C4-2B (cell line): ENCODE measurements at regions not wholly inside any gene's neighbourhood (a gene's known extent, or its start where the extent isn't known, plus 50 kb on each side); places are given as distances from the start of the nearest gene placed in this dataset.
A peak's percentile ranks its signal among the peaks of the same experiment; 100 is the strongest.
"Not testable (repeated sequence)": the region's sequence is repeated elsewhere in the genome, so short reads cannot be mapped to it uniquely, and the experiment has no call there.

Experiments used
- H3K27ac ChIP-seq: fragments of 450-650 bp; 2 replicates; pipeline ENCODE4 v1.5.1; 2017
- ZFX ChIP-seq: fragments of 450-650 bp; IDR thresholded peaks from 2 replicates; pipeline ENCODE4 v1.6.1; 2017
- TF ChIP-seq, protein P1 (sequence below): fragments of 450-650 bp; conservative IDR thresholded peaks from 2 replicates; pipeline ENCODE4 v1.5.1; 2017; ENCODE audit warnings: mild to moderate bottlenecking

DNA sequence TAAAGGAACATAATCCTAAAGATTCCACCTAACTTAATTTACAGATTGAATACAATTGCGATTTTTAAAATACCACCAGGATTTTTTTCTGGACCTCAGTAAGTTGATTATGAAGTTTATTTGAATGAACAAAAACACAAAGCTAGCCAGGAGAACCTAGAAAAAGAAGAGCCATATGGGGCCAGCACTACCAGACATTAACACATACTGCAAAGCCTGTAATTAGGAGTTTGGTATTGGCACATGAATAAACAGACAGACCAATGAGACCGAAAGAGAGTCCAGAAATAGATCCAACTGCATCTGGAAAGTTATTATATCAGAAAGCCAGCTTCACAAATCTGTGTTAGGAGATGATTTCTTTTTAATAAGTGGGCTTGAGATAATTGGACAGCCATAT lies 105.5 kb upstream of the CHST15 start:
- H3K27ac ChIP-seq = no peak overlapping the region
- no peak for TF ChIP-seq ZFX
- TF ChIP-seq, protein P1, sequence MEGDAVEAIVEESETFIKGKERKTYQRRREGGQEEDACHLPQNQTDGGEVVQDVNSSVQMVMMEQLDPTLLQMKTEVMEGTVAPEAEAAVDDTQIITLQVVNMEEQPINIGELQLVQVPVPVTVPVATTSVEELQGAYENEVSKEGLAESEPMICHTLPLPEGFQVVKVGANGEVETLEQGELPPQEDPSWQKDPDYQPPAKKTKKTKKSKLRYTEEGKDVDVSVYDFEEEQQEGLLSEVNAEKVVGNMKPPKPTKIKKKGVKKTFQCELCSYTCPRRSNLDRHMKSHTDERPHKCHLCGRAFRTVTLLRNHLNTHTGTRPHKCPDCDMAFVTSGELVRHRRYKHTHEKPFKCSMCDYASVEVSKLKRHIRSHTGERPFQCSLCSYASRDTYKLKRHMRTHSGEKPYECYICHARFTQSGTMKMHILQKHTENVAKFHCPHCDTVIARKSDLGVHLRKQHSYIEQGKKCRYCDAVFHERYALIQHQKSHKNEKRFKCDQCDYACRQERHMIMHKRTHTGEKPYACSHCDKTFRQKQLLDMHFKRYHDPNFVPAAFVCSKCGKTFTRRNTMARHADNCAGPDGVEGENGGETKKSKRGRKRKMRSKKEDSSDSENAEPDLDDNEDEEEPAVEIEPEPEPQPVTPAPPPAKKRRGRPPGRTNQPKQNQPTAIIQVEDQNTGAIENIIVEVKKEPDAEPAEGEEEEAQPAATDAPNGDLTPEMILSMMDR = no peak

DNA sequence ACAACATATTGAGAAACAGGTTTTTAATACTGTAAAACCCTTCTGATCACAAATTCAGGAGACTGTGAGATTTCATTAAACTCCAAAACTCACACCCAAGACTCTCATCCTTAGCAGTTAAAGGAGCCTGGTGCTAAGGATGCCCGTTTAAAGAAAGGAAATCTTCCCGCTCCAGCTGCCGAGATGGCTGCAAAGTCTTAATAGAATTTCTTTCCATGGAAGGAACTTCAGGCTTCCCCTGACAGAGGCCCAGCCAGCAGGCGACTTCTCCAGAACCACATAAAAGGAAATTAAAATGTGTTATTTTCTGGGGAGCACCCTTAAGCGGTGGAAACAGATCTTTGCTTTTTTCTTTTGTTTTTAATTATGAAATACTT lies 104.7 kb upstream of the CHST15 start:
- TF ChIP-seq, protein P1 = no peak
- no peak for TF ChIP-seq ZFX

DNA sequence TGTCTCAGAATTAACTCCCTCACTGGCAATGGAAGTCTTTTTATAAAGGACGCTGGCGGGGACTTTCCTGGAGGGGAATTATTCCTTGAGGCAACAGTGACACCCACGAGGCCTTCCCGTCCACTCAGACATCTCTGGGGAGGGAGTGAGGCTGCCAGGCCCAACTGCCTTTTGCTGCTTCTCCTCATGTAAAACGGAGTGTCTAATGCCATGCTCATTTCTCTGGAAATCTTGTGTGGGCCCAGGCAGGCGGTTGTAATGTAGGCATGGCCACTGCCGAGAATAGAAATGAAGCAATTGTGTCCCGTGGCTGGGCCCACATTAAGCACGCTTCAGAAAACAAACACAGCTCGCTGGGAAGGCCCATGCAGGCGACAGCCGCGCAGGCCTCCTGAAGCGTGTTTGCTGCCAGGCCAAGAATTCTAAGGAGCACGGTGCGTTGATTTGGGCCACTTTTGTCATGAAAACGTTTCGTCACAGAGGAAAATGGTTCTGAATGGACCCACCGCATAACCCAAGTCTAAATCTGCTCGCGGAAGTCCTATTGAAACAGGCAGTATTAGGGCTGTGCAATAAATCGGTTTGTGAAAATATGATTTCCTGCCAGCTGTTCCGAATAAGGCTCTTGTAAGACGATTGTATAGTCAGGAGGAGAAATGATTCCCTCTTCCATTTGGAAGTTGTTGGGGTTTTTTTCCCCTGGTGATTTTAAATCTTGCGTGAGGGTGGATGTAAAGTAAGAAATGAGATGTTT lies 104.2 kb upstream of the CHST15 start:
- TF ChIP-seq, protein P1 = no peak
- no peak for TF ChIP-seq ZFX

More for the DNA sequence above, 104.7 kb upstream of the CHST15 start:
- H3K27ac ChIP-seq = no peak overlapping the region

DNA sequence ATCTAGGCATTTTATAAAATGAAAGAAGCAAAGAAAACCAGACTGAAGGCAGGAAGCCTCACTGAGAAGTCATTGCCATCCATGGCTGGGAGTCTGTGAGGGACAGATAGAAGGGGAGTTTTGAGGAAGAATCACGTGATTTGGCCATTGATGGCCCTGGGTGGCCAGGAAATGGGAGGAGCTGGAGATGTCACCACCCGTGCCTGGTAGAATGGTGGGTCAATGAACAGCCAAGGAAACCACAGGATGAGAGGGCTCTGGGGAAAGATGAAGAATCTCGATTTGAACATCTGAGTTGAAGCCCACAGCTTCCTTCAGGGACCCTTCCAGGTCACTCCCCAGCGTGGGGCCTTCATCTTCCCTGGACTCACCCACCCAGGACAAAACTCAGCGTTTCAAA lies 103.3 kb upstream of the CHST15 start:
- no peak for TF ChIP-seq ZFX
- TF ChIP-seq, protein P1 = no peak
- H3K27ac ChIP-seq = no peak overlapping the region

More for the DNA sequence above, 104.2 kb upstream of the CHST15 start:
- H3K27ac ChIP-seq = no peak overlapping the region

DNA sequence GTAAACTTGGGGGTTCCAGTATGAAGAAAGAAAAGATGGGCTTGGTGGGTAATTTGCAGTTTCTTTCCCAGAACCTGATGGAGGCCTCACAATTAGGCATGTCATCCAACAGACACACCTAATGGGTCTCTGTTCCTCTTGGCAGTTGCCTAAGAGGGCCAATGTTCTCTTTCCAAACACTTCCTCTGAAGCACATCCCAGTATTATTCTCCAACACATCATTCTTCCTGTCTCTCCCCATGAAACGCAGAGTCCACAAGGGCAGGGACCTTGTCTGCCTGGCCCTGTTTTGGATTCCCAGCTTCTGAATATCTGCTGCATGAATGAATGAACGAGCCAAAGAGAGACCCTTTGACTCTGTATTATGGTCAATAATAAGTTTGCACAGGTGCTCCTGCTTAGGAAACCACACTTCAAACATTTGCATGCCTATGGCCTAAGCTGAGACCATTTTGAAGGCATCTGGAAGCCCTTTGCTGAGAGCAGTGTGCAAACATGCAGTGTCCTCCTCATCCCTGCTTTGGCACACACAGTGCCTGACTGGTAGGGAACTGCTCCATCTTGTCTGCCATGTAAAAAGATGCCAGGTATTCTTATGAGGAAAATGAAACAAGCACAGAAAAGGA lies 100.9 kb upstream of the CHST15 start:
- no peak overlapping the region for H3K27ac ChIP-seq
- no peak for TF ChIP-seq ZFX
- TF ChIP-seq, protein P1 = no peak

DNA sequence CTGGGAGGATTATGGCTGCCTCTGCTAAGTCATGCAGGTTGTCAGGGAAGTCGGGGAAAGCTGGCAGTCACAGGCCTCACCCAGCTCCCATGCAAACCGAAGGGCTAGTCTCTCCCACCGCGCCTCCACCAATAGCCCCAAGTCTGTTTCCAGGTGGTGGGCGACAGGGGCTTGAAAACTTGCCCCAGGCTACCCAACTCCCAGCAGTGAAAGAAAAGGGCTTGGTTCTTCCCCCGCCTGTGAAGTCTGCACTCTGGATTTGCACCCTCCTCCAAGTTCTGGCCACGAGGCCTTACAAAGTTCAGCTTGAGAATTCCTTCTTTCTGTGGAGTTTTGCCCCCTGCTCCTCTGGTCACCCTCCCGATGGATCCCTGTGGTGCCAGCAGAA lies 99.9 kb upstream of the CHST15 start:
- no peak overlapping the region for H3K27ac ChIP-seq
- TF ChIP-seq, protein P1 = no peak
- TF ChIP-seq ZFX = no peak

DNA sequence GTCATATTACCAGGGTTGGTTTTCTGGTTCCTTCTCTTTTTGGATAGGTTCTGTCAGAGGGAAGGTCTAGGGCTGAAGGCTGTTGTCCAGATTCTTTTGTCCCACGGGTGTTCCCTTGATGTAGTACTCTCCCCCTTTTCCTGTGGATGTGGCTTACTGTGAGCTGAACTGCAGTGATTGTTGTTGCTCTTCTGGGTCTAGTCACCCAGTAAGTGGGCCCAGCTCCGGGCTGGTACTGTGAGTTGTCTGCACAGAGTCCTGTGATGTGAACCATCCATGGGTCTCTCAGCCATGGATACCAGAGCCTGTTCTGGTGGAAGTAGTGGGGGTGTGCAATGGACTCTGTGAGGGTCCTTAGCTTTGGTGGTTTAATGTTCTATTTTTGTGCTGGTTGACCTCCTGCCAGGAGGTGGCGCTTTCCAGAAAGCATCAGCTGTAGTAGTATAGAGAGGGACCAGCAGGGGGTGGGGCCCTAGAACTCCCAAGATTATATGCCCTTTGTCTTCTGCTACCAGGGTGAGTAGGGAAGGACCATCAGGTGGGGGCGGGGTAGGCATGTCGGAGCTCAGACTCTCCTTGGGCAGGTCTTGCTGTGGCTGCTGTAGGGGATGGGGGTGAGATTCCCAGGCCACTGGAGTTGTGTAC lies 99.4 kb upstream of the CHST15 start:
- TF ChIP-seq, protein P1 = peak; percentile 50

DNA sequence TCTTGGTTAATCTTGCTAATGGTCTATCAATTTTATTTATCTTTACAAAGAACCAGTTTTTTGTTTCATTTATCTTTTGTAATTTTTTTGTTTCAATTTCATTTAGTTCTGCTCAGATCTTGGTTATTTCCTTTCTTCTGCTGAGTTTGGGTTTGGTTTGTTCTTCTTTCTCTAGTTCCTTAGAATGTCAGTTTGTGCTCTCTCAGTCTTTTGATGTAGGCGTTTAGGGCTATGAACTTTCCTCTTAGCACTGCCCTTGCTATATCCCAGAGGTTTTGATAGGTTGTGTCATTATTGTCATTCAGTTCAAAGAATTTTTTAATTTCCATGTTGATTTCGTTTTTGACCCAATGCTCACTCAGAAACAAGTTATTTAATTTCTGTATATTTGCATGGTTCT lies 97.1 kb upstream of the CHST15 start:
- H3K27ac ChIP-seq = not testable (repeated sequence)

More for the DNA sequence above, 99.4 kb upstream of the CHST15 start:
- H3K27ac ChIP-seq = not testable (repeated sequence)
